ENCODE measurements at regions not wholly inside any gene's neighbourhood (a gene's known extent, or its start where the extent isn't known, plus 50 kb on each side); places are given as distances from the start of the nearest gene placed in this dataset.

GRCh38 chr10:117666965-117667364 is 124.4 kb downstream of the EMX2 start:
- Mint-ChIP-seq H3K27ac (no peak overlapping the region), H3K27me3 (ENCODE audit: insufficient read depth) (peaks cover 11% of the 10 kb centered on the region), H3K4me1 (ENCODE audit: low read depth) (peaks cover 6% of the 10 kb centered on the region), H3K36me3 (ENCODE audit: low read depth) (no peaks in the 10 kb centered on the region), H3K9me3 (no peaks in the 10 kb centered on the region), H3K4me3 (no peak overlapping the region)
- intact Hi-C loops (cut with micrococcal nuclease) = no loop called here
- DNase-seq (ENCODE audit: low spot score) = no peak

GRCh38 chr10:117667831-117668230 is 125.3 kb downstream of the EMX2 start:
- H3K9me3 Mint-ChIP-seq = no peaks in the 10 kb centered on the region
- intact Hi-C loops (cut with micrococcal nuclease) = no loop called here
- H3K27me3 Mint-ChIP-seq (ENCODE audit: insufficient read depth) = peaks cover 11% of the 10 kb centered on the region
- no peak for DNase-seq (ENCODE audit: low spot score)
- peaks cover 6% of the 10 kb centered on the region for H3K4me1 Mint-ChIP-seq (ENCODE audit: low read depth)
- H3K36me3 Mint-ChIP-seq (ENCODE audit: low read depth) = no peaks in the 10 kb centered on the region
- H3K27ac Mint-ChIP-seq = no peak overlapping the region
- no peak overlapping the region for H3K4me3 Mint-ChIP-seq

- H3K4me1 Mint-ChIP-seq (ENCODE audit: low read depth) = peaks cover 5% of the 10 kb centered on the region
- intact Hi-C loops (cut with micrococcal nuclease) = no loop called here
- H3K9me3 Mint-ChIP-seq = no peaks in the 10 kb centered on the region
- no peak overlapping the region for H3K4me3 Mint-ChIP-seq
- peaks cover 11% of the 10 kb centered on the region for H3K27me3 Mint-ChIP-seq (ENCODE audit: insufficient read depth)
- no peaks in the 10 kb centered on the region for H3K36me3 Mint-ChIP-seq (ENCODE audit: low read depth)
- no peak overlapping the region for H3K27ac Mint-ChIP-seq
- DNase-seq (ENCODE audit: low spot score) = no peak
Observed at GRCh38 chr10:117668327-117669008, 125.9 kb downstream of the EMX2 start.

DNA sequence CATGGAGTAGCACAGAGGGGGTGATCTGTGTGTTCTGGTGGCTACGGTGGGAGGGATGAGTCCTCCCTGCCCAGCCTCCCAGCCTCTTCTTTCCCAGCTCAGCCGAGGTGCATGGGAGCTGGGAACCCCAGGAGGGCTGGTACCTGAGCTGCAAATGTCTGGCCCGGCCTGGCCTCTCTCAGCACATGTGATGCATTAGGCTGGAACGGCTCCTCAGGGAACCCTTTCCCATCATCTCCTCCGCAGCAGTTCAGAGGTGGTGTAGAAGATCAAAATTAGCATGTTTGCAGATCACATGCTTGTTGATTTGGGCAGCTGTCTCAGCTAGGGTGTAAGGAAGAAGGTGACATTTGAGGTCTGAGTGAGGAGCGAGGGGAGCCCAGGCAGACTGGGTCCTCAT is 126.6 kb downstream of the EMX2 start:
- intact Hi-C loops (cut with micrococcal nuclease) = no loop called here
- Mint-ChIP-seq H3K9me3 (no peaks in the 10 kb centered on the region), H3K4me3 (no peak overlapping the region), H3K4me1 (ENCODE audit: low read depth) (no peaks in the 10 kb centered on the region), H3K27me3 (ENCODE audit: insufficient read depth) (peaks cover 11% of the 10 kb centered on the region), H3K36me3 (ENCODE audit: low read depth) (no peaks in the 10 kb centered on the region), H3K27ac (no peak overlapping the region)
- no peak for DNase-seq (ENCODE audit: low spot score)

GRCh38 chr10:117670116-117670904 is 127.8 kb downstream of the EMX2 start:
- no peak overlapping the region for H3K27ac Mint-ChIP-seq
- no peak overlapping the region for H3K4me3 Mint-ChIP-seq
- H3K36me3 Mint-ChIP-seq (ENCODE audit: low read depth) = no peaks in the 10 kb centered on the region
- DNase-seq (ENCODE audit: low spot score) = no peak
- H3K4me1 Mint-ChIP-seq (ENCODE audit: low read depth) = no peaks in the 10 kb centered on the region
- H3K9me3 Mint-ChIP-seq = no peaks in the 10 kb centered on the region
- intact Hi-C loops (cut with micrococcal nuclease) = loop anchor here (5.0 kb wide), 1 partner anchor 33 kb away; no protein-coding TSS in a partner anchor
- H3K27me3 Mint-ChIP-seq (ENCODE audit: insufficient read depth) = peaks cover 11% of the 10 kb centered on the region

DNA sequence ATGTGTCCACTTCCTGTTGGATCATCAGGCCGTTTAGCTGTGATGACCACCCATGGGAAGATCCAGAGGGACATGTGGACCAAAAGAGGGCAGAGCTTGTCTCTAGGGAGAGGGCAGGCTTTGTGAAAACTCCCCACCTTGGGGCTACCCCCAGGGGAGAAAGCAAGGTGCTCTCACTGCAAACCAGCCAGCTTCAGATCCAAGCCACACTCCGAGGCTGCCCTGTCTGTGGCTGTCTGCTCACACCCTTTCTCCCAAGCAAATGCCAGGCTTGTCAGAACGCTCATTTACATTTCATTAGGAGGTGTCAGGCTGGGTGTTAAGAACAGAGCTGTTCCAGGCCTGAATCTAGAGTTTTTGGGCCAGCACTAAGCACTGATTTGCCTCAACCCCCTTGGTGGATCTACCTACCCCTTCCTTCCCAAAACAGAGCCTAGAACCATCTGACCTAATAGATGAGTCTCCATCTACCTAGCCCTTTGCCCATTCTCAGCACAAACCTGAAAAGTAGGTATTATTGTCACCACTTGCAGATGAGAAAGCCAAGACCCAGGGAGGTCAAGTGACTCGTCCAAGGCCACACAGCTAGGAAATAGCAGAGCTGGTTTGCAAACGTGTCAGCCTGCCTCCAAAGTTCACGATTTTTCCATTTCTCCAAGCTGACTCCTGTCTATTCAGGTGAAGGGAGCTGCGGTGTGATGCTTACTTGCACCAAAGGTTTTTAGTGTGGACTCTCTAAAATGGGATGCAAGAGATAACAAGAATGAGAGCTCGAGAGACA is 130.9 kb downstream of the EMX2 start:
- Mint-ChIP-seq H3K27me3 (ENCODE audit: insufficient read depth) (peaks cover 13% of the 10 kb centered on the region), H3K4me1 (ENCODE audit: low read depth) (peaks cover 5% of the 10 kb centered on the region), H3K36me3 (ENCODE audit: low read depth) (no peaks in the 10 kb centered on the region), H3K4me3 (no peak overlapping the region), H3K9me3 (no peaks in the 10 kb centered on the region), H3K27ac (no peak overlapping the region)
- intact Hi-C loops (cut with micrococcal nuclease) = loop anchor here (5.0 kb wide), 1 partner anchor 36 kb away; no protein-coding TSS in a partner anchor
- no peak for DNase-seq (ENCODE audit: low spot score)

- H3K27ac Mint-ChIP-seq = no peak overlapping the region
- no peak for DNase-seq (ENCODE audit: low spot score)
- no peak overlapping the region for H3K4me3 Mint-ChIP-seq
- H3K9me3 Mint-ChIP-seq = no peaks in the 10 kb centered on the region
- peaks cover 8% of the 10 kb centered on the region for H3K4me1 Mint-ChIP-seq (ENCODE audit: low read depth)
- H3K36me3 Mint-ChIP-seq (ENCODE audit: low read depth) = no peaks in the 10 kb centered on the region
- peaks cover 13% of the 10 kb centered on the region for H3K27me3 Mint-ChIP-seq (ENCODE audit: insufficient read depth)
- intact Hi-C loops (cut with micrococcal nuclease) = loop anchor here (5.0 kb wide), 1 partner anchor 37 kb away; no protein-coding TSS in a partner anchor
Observed at GRCh38 chr10:117674201-117674600, 131.7 kb downstream of the EMX2 start.

GRCh38 chr10:117674646-117675045 is 132.1 kb downstream of the EMX2 start:
- H3K36me3 Mint-ChIP-seq (ENCODE audit: low read depth) = no peaks in the 10 kb centered on the region
- H3K9me3 Mint-ChIP-seq = no peaks in the 10 kb centered on the region
- no peak overlapping the region for H3K27ac Mint-ChIP-seq
- DNase-seq (ENCODE audit: low spot score) = no peak
- H3K4me1 Mint-ChIP-seq (ENCODE audit: low read depth) = peaks cover 8% of the 10 kb centered on the region
- no peak overlapping the region for H3K4me3 Mint-ChIP-seq
- peaks cover 13% of the 10 kb centered on the region for H3K27me3 Mint-ChIP-seq (ENCODE audit: insufficient read depth)
- intact Hi-C loops (cut with micrococcal nuclease) = loop anchor here (5.0 kb wide), 1 partner anchor 37 kb away; no protein-coding TSS in a partner anchor

DNA sequence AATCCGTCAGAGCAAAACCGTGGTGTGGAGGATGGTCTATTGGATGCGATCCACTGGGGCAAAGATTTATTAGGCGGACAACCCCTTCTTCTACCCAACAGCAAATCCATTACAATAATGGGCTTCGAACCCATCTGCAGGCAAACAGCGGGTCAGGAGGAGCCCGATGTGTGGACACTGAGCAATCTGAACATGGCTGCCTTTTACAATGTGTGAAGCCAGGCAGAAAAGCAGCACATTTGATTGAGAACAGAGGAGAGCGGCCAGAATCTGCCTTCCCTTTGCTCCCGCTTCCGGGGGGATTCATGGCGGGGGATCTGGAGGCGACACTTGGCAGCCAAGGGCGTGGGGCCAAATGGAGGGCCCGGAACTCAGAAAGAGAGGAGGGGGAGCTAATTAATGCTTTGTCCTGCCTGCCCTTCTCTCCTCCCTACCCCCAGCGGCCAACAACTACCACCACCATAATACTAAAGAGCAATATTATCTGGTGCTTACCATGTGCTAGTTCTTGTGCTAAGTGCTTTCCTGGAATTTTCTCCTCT is 133.0 kb downstream of the EMX2 start:
- DNase-seq (ENCODE audit: low spot score) = no peak
- Mint-ChIP-seq H3K27me3 (ENCODE audit: insufficient read depth) (peaks cover 13% of the 10 kb centered on the region), H3K9me3 (no peaks in the 10 kb centered on the region), H3K27ac (no peak overlapping the region), H3K36me3 (ENCODE audit: low read depth) (no peaks in the 10 kb centered on the region), H3K4me1 (ENCODE audit: low read depth) (peaks cover 8% of the 10 kb centered on the region), H3K4me3 (no peak overlapping the region)
- intact Hi-C loops (cut with micrococcal nuclease) = loop anchor here (2.0 kb wide), 1 partner anchor 19 kb away; no protein-coding TSS in a partner anchor

- Mint-ChIP-seq H3K4me3 (no peak overlapping the region), H3K4me1 (ENCODE audit: low read depth) (peaks cover 8% of the 10 kb centered on the region), H3K36me3 (ENCODE audit: low read depth) (no peaks in the 10 kb centered on the region)
Observed at GRCh38 chr10:117677239-117677638, 134.7 kb downstream of the EMX2 start.

DNA sequence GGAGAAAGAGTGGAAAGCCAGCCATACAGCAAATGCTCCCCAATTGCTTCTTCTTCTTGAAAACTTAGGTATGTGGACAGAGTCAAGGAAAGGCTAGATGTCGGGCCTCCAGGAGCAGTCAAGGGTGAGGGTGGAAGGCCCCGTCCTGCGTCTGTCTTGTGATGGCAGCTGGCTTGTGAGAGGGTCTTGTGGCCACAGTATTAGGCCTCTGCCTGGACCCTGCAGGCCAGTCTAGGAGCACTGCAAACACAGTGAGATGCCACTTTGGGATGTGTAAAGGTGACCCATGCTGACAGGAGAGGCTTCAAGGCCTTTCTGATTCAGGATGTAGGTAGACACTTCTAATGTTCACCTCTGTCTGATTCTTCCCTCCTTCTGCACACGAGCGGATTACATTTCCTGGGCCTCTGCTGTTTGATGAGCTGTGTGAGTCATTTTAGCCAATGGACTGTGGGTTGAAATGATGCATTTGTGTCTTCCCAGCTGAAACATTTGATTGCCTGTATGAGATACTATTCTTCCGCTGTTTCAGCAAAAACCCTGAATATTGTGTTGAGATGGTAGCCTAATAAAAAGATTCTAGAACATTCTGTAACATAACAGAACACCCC is 135.4 kb downstream of the EMX2 start:
- Mint-ChIP-seq H3K27ac (no peak overlapping the region), H3K9me3 (no peaks in the 10 kb centered on the region), H3K4me1 (ENCODE audit: low read depth) (peaks cover 8% of the 10 kb centered on the region), H3K4me3 (no peak overlapping the region), H3K27me3 (ENCODE audit: insufficient read depth) (peaks cover 13% of the 10 kb centered on the region), H3K36me3 (ENCODE audit: low read depth) (no peaks in the 10 kb centered on the region)
- intact Hi-C loops (cut with micrococcal nuclease) = loop anchor here (2.0 kb wide), 1 partner anchor 21 kb away; no protein-coding TSS in a partner anchor
- DNase-seq (ENCODE audit: low spot score) = no peak

More at GRCh38 chr10:117677239-117677638, 134.7 kb downstream of the EMX2 start:
- no peak overlapping the region for H3K27ac Mint-ChIP-seq
- H3K27me3 Mint-ChIP-seq (ENCODE audit: insufficient read depth) = peaks cover 13% of the 10 kb centered on the region
- intact Hi-C loops (cut with micrococcal nuclease) = loop anchor here (2.0 kb wide), 1 partner anchor 20 kb away; no protein-coding TSS in a partner anchor
- DNase-seq (ENCODE audit: low spot score) = no peak
- H3K9me3 Mint-ChIP-seq = no peaks in the 10 kb centered on the region

DNA sequence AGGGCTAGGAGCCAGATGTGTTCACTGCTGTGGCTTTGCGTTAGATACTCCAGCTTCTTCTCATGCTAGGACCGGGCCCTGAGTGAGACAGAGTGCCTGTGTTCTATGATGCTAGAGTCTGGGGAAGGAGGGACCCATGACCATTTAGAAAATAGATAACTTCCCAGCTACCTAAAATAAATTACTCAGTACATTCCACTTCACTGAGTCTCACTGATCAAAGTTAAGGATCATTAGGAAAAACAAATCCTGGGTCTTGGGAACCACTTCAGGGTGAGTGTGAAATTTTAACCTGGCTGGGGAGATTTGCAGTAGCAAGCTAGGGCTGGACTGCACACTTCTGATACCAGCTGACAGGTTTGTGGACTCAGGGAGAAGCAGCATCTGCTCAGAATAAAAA is 138.1 kb downstream of the EMX2 start:
- Mint-ChIP-seq H3K36me3 (ENCODE audit: low read depth) (no peaks in the 10 kb centered on the region), H3K27ac (no peak overlapping the region), H3K4me3 (no peak overlapping the region), H3K27me3 (ENCODE audit: insufficient read depth) (peaks cover 10% of the 10 kb centered on the region), H3K9me3 (no peaks in the 10 kb centered on the region), H3K4me1 (ENCODE audit: low read depth) (peaks cover 8% of the 10 kb centered on the region)
- intact Hi-C loops (cut with micrococcal nuclease) = no loop called here
- DNase-seq (ENCODE audit: low spot score) = no peak

Measured in activated T-helper 1 cell treated with anti-CD3 and anti-CD28 coated beads, Interleukin-12 subunit alpha, Interleukin-12 subunit beta, Interleukin-2, Interleukin-4 antibody, amounts not matched to agents 30 ng/mL and 10 ng/mL and 1 ng/mL, durations not matched to agents 14 hours and 24 hours and 36 hours (primary cell).